Activated T-cell treated with anti-CD3 and anti-CD28 coated beads for 24 hours (primary cell): ENCODE measurements at regions not wholly inside any gene's neighbourhood (a gene's known extent, or its start where the extent isn't known, plus 50 kb on each side); places are given as distances from the start of the nearest gene placed in this dataset.
"Not testable (repeated sequence)": the region's sequence is repeated elsewhere in the genome, so short reads cannot be mapped to it uniquely, and the experiment has no call there.

Experiments
- DNase-seq: peaks from one replicate; pipeline ENCODE4 v3.0.0-alpha.2; 2020; ENCODE audit warnings: low read depth

DNA sequence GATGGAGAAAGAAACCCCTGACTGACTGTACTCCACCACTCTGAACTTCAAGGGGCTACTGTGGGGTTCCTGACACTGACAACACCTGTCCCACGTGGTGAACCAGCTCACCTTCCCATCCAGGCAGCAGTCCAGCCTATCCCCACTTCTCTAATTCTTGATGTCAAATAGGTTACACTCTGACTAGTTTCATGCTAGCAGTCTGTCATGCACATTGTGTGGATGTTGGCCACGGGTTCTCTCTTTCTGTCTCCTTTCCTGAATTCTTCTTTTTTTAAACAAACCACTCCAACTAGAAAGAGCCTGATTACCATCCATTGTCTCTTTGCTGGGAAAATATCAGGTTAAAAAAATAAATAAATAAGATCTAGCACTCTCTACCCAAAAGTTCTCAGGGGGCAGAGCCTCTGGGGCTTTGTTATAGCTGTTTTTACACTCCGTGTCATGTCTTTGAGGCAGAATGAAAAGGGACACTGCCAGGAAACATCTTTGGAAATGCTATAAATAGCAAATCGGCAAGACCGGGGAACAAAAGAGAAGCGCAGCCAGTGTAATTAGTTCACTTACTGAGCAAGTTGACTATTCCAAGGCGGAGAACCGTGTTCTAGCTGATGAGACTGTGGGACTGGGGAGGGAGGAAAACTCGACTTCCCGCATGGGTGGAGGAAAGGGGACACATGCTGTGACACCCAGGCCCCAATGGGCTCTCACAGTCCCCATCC lies 356.1 kb downstream of the OMA1 start:
- DNase-seq, result no peak

DNA sequence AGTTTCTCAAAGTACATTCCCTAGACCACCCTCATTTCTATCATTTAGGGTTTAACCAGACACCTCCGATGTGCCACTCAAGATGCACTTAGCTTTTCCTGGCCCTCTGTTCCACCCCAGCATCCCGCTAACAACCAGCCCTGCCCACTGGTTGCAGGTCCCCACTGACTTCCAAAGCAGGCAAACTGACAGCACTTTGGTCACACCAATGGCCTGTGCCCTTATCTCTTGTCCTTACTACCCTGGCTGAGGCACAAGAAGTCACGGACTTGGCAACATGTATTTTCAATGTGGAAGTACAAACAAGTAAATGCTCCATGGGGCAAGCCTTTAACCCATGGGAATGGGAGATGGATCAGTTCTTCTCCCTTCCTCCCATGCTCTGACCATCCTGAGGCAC lies 357.1 kb downstream of the OMA1 start:
- DNase-seq, result no peak

DNA sequence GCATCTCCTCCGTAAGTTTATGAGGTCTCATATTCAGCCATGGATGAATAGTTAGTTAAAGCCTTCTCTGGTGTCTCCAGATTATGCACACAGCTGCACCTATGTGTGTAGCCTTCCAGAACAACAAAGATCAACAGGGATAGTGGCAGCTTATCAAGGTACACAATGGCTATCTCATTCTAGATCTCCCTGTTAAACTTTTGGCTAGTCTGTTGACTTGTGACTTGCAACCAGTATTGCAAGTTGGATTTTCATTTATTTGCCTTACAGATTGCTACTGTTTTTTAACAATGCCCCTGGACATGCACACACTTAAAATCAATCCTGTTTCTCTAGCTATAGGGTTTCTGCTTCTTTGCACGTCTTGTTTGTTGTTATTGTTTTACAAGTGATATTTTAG lies 363.2 kb downstream of the OMA1 start:
- DNase-seq, result no peak

DNA sequence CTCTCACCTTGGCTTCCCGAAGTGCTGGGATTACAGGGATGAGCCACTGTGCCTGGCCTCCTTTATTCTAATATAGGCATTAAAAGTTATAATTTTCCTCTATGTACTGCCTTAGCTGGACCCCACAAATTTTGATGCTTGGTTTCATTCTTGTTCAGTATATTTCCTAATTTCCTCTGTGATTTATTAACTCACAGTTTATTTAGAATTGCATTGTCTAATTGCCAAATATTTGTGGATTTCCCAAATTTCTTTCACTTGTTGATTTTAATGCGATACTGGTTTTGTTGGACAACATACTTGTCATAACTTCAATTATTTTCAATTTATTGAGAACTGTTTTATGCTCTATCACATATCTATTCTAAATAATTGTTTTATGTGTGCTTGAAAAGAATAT lies 366.0 kb downstream of the OMA1 start:
- no peak for DNase-seq

DNA sequence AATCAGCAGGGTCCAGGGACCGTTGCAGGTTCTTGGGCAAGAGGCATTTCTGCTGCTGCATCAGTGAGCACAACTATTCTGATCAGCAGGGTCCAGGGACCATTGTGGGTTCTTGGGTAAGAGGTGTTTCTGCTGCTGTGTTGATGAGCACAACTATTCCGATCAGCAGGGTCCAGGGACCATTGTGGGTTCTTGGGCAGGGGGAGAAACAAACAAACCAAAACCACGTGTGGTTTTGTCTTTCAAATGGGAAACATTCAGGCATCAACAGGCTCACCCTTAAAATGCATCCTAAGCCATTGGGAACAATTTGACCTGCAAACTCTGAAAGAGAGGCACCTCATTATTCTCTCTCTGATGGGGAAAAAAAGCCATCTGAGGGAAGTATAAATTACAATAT lies 377.4 kb downstream of the OMA1 start:
- not testable (repeated sequence) for DNase-seq

DNA sequence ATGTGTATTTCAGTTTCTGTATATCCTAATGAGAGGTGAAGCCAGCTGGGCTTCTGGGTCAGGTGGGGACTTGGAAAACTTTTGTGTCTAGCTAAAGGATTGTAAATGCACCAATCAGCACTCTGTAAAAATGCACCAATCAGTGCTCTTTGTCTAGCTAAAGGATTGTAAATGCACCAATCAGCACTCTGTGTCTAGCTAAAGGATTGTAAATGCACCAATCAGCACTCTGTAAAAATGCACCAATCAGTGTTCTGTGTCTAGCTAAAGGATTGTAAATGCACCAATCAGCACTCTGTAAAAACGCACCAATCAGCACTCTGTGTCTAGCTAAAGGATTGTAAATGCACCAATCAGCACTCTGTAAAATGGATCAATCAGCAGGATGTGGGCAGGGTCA lies 379.4 kb downstream of the OMA1 start:
- DNase-seq, result not testable (repeated sequence)

DNA sequence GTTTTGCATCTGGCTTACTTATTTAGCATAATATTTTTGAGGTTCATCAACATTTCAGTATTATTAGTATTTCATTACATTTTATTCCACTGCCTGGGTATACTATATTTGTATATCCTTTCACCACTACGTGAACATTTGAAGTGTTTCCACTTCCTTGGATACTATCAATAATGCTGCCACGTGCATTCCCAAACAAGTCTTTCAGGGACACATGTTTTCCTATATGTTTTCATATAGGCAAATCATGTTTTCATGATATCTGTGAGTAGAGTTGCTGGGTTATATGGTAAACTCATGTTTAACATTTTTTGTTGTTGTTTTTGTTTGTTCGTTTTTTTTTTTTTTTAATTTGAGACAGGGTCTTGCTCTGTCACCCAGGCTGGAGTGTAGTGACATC lies 380.1 kb downstream of the OMA1 start:
- no peak for DNase-seq

DNA sequence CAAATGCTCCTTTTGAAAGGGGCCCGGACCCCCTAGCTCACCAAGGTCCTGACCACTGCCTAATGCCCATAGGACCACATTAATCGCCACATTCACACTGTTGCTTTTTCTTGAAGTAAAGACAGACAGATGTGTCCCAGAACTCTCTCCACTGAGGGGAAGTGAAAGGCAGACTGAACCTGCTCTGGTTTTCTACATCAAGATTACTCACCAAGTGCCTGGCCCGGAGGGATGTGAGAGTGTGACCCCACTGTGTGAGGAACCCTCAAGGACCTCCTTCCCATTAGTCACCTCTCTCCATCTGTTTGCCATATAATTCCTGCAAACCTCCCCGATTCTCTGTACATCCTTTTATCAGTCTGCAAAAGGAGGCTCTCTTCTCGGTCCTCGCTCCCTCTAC lies 381.5 kb downstream of the OMA1 start:
- DNase-seq, result no peak

DNA sequence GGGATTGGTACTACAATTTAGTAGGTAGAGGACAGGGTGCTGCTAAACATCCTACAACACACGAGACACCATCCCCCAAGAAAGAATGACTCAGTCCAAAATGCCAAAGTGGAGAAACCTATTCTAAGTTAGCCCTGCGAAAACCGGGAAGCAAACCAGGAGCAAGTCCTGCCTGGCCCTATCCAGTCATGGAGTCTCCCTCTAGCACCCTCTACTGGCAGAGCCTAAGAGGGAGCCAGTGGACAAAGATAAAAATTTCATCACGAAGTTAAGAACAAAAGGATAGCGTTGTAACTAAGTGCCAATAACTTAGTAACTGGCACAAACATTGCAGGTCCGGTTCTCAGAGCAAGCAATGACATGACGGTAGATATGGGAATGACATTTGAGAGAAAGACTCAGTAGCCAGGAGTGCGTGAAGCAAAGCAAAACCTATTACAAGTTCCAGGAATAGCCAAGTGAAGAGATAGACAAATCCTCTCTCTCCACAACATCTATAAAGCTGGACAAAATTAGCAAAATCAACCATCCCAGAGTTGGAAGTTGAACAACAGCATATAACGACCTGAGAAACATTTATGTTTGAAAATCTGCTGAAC lies 383.5 kb downstream of the OMA1 start:
- DNase-seq, result no peak

DNA sequence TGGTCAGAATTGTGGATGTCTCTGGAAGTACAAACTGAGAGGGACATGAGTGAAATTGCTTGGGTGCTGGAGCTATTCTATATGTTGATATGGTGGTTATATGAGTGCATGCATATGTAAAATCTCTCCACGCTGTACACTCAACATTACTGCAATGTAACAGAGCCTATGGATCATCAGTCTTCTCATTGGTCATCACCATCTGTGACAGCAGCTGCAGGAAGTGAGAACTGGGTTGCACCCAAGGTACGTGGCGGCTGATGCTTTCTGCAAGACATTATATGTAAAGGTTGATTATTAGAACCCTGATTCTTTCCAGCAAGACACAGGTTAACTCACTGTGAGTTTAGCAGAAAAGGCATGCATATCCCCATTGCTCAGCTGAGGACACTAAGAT lies 387.1 kb downstream of the OMA1 start:
- no peak for DNase-seq

DNA sequence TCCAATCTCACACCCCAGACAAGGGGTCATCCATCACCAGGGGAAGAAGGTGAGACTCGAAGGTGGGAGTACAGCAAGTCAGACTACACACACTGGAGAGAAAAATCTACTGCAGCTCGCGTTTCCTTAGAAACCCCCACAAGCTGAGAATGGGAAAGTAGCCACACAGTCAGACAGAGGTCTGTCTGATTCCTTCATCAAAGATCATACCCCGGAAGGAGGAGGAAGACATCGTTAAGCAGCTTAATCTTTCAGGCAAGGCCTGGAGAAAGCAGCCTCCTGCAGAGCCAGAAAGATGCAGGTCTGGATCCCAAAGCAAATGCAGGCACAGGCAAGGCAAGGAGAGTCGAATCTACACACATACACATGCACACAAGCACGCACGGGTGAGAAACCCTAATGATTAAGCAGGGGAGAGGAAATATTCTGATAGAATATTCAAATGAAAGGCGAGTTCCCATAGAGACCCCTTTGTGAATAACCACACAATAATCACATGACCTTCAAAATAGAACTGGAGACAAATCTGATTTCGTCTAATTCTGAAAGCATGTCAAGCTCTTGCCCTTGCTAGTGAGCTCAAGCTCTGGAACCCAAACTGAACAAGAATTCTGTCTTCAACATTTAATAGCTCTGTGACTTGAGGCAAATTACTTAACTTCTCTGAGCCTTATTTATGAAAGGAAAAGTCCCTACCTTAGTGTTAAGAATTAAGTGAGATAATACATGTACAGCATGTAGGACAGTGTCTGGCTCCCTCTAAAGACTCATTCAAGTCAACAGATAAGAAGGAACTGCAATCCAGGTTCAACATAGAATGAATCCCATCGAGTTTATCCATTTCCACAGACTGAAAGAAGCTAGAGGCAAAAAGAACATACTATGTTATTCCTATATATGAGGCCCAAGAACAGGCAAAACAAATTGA lies 387.8 kb downstream of the OMA1 start:
- no peak for DNase-seq

DNA sequence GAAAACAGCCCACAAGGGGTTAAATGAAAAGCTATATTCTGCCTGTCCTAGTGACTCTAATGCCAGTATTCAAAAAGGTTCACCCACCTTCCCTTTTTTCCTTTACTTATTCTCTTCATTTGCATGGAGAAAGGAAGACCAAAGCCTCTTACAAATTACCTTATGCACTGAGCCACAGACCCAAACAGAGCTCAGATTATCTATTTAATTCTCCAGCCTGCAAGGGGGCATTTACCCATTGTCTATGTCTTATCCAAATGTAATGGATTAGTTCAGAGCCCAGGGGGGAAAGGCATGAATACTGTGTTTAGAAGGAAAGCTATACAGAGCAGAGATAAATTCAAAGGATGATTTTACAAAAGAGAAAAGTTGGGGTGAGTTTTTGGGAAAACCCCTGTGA lies 388.5 kb downstream of the OMA1 start:
- DNase-seq, result no peak

DNA sequence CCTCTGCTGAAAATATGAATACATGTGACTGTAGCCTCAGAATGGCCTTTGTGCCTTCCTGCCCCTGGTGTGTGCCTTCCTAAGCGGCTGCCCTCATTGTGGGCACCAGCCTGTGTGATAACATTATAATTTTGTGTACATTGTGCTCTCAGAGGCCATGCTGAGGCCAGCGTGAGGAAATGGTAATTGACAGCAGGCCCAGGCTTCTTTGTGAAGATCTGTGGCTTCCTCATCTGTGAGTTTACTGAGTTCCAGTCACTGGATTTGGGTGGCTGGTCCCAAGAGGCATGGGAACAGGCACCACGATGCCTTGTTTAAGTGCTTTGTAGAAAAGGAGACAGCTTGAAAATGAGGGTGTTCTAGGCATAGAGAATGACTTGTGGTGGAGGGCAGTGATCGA lies 389.3 kb downstream of the OMA1 start:
- no peak for DNase-seq

DNA sequence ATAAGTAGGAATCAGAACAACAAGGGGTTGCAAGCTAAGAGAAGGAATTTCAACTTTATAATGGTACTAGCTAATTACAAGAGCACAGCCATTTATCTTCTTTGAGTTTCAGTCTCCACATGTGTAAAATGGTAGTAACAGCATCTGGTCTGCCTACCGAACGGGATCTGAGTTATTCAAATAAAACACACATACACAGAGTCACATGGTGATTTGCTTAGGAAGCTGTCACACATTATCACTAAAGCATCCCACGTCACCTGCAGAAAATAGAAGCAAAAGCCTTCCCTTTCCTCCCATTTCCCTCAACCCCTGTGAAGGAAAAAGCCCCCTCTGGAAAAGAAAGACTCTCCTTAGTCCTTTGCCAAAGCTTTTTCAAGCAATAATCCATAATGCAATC lies 389.7 kb downstream of the OMA1 start:
- DNase-seq, result no peak

DNA sequence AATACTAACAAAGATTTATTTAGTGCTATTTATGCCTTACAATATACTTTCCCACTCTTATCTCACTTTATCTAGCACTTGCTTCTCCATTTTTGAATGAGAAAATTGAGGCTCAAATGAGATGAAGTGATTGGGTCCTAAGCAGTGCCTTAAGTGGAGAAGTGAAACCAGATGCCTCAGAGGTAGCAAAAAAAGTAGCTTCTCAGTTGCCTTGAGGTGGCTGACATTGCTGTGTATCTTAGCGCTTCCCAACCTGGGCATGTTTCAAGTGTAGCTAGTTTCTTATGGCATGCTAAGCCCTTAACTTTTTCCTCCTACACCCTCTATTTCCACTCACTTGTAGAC lies 390.4 kb downstream of the OMA1 start:
- no peak for DNase-seq

DNA sequence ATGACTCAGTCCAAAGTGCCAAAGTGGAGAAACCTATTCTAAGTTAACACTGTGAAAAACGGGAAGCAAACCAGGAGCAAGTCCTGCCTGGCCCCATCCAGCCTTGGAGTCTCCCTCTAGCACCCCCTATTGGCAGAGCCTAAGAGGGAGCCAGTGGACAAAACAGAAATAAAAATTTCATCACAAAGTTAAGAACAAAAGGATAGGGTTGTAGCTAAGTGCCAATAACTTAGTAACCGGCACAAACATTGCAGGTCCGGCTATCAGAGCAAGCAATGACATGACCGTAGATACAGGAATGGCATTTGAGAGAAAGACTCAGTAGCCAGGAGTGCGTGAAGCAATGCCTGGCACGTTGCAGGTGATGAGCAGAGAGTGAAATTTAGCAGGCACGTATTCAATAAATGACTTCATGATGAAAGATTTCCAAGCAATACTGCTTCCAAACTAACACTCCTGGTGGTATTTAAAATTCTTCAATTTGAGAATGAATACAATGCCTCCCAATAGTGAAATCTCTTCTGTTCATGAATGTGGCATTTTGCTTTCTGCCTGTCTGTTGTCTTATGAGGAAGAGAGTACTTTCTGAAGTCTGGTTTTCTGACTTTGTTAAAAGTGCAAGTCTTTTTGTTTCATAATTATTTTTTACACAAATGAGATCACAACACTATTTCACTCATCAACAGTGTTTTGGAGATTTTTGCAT lies 391.0 kb downstream of the OMA1 start:
- no peak for DNase-seq

DNA sequence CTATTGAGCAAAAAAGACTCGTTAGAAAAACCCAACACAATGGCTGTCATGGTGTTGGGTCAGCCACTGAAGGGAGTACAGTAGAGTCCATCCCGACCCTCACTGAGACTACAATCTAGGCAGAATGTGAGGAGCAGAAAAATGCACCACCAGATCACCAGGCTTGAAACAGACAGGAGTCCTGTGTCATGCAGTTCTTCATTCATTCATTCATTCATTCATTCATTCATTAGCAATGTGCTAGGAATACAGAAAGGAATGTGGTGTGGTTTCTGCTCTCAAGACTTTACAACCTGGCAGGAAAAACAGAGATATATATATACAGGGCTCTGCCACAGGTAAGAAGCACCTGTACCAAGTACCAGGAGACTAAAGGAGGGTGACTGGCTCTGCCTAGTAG lies 392.3 kb downstream of the OMA1 start:
- DNase-seq, result no peak

DNA sequence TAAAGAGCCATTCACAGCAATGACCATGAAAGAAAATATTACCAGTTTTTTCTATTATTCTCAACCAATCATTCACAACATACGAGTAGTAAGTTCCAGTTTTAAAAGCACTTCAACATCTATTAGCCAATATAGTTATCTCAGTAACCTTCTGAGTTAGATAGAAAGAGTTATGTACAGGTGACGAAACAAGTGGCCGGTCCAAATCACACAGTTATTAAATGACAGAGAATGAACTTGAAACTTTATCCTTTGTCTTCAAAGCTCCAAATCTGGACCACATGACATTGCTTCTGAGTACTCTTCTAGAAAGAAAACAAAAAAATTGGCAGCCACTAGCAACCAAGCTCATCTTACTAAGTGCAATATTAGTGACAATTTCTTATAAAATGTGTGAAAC lies 393.8 kb downstream of the OMA1 start:
- no peak for DNase-seq

DNA sequence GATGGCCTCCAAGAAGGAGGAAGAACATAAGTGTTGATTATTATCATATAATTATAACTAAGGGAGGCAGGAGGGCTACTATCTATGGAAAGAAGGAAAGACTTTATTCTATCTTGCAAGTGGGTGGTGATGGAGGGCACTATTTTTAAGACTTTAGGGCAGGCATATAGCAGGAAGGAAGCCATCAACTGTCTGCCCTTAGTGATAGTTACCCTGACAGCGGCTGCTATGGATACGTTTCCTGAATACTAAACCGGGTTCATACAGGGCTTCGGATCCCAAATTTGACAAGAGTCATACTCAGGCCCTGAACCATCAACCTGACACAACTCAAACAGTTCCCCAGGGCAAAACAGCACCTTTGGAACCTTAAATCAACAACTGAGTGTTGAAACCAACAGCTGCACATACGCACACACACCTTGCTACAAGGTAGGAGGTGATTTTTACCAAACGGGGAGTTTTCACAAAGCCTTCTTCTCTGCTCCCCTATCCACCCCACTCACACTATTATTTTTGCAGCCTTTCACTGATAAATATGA lies 397.2 kb downstream of the OMA1 start:
- no peak for DNase-seq

DNA sequence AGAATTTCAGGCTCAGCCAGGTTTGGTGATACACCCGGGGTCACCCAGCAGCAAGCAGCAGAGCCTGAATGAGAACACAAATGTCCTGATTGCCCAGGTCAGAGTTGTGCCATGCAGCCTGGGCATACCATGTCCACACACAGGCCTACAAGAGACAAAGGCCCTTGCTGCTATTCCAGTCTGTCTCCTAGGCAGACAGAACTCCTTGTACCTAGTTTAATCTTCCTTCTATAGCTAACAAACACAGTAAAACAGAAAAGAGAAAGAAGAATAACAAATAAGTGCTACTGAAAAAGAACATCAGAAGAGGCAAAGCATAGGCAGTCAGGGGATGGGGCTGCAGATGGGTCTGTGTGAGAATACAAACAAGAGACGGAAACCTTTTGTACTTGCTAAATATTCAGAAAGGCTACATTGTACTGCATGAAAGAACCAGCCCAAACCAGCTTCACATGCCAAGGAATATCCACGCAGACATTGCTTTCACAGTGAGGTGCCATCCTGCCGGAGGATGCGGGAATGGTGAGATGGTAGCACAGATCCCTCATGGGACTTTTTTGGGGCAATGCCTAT lies 401.7 kb downstream of the OMA1 start:
- DNase-seq, result no peak

DNA sequence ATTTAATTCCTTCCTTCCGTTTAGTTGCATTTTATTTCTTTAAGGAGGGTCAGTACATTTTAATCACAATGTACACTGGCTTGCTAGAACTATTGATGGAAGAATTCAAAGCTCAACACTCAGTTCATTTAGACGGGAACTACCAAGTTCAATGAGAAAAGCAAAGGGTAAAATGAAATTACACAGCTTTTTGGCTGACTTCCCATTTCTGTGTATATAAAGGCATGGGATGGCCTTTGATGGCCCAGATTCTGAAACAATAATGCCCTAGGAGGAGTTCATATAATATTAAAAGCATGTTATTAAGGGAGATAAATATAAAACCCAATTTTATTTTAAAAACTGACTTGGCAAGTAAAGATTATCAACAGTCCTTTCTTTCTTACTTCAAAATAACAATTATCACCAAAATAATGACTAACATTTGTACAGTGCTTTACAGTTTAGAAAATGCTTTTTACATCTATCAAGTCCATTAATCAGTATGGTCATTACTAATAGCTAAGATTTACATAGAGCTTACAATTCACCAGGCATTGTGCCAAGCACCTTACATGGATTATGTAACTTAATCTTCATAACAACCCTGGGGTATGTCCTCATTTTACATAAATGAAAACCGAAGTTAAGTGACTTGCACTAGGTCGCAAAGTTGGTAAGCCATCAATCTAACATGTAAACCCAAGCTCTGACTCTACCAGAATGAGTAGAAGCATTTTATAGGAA lies 402.4 kb downstream of the OMA1 start:
- DNase-seq, result no peak
